ENCODE measurements at regions not wholly inside any gene's neighbourhood (a gene's known extent, or its start where the extent isn't known, plus 50 kb on each side); places are given as distances from the start of the nearest gene placed in this dataset.

- TF ChIP-seq FOSL2 (IDR thresholded peaks at IDR 0.05) = no peak
- TF ChIP-seq FOSL2 (CRISPR knock-in tag; IDR thresholded peaks at IDR 0.05) = no peak
- no peak for TF ChIP-seq SMC3 (IDR thresholded peaks at IDR 0.05)
Measured at GRCh38 chr2:185044323-185044874, 446.1 kb downstream of the ZNF804A start.

Measured in A549 (cell line).